NCI-H2029 (cell line): ENCODE measurements at regions not wholly inside any gene's neighbourhood (a gene's known extent, or its start where the extent isn't known, plus 50 kb on each side); places are given as distances from the start of the nearest gene placed in this dataset.
"Not testable (repeated sequence)": the region's sequence is repeated elsewhere in the genome, so short reads cannot be mapped to it uniquely, and the experiment has no call there.

Experiments
- DNase-seq: peaks from one replicate; lab custom pipeline; 2025; lab: John Stamatoyannopoulos, UW

- no peak for DNase-seq
These were observed 79.6 kb downstream of the INSIG1 start for GRCh38 chr7:155377071-155377837.

GRCh38 chr7:155377838-155378579, 79.9 kb upstream of the EN2 start:
- no peak for DNase-seq

- DNase-seq: no peak
These were observed 79.4 kb upstream of the EN2 start for GRCh38 chr7:155378580-155378934.

- DNase-seq: no peak
These were observed 78.7 kb upstream of the EN2 start for GRCh38 chr7:155378959-155379871.

- DNase-seq: peak; percentile 49
These were observed 77.6 kb upstream of the EN2 start for GRCh38 chr7:155380221-155380861.

DNA sequence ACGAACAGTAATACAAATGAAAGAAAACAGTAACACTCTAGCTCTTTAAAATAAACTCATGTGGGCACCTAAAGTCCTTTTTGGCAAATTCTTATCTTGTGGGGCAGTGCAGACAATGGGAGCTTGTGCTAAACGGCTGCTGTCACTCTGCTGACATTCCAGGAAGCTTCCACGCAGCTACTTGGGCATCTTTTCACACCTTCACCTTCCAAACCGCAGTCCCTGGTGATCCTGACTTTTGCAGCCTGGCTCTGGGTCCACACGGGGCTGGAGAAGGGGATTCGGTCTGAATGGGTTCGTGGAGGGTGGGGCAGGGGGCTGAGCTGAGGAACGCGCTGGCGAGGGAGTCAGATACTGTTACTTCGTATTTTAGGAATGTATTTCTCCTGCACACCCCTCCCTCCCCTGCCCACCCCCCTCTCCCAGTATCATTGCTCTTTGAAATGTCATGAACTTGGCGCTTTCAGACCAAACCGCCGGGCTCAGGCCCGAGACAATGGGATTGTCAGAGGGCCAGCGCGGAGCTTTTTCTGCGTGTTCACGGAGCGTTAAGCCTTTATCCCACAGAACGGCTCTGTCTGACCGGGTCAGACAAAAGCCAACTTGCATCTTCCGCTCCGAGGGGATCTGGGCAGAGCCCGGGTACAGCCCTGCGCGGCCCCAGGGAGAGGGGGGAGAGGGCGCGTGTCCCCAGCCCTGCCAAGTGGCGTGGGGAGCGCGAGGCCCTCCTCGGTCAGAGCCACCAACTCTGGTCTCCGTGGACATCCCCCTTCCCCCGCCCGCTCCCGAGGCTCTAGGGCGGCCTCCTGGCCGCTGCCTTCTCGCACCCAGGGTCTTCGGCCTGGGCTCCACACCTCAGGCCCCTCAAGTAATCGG, 76.7 kb upstream of the EN2 start:
- DNase-seq: no peak

DNA sequence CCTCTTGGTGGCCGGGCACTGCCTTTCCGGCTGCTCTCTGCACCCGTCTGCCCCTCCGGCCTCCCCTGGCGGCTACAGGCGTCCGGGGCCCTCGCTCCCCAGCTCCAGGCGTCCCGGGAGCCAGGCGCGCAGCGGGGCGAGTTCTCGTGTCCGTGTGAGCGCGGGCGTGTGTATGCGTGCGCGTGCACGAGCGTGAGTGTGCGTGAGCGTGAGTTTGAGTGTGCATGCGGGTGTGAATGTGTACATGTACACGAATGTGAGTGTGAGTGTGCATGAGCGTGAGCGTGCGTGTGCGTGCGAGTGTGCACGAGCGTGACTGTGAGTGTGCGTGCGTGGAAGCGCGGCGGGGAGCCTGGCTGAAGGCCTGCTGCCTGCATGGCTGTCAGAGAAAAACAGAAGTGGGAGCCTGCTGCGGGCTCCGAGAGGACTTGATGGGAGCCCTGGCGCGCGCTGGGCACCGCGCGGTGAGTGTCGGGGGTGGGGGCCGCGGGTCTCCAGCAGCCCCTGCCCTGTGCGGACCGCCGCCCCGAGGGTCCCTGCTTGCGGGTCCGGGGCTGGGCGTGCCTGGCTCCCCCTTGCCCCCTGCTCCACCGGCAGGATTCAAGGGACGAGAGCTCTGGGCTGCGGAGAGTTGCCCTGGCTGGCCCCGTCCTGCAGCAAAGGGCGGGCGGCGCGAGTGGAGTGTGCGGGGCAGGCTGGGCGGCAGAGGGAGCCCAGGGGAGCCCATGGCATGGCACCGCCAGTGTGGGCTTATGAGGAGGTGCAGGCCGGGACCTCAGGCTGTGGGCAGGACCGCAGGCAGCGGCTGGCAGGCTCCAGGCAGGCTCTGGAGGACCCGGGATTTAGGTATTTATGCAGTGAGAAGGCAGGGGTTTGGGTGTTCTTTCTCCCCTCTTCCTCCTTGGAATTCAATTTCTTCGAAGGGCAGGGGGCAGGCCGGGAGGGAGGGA, 75.8 kb upstream of the EN2 start:
- DNase-seq: no peak

GRCh38 chr7:155382802-155383171, 75.1 kb upstream of the EN2 start:
- DNase-seq: no peak

DNA sequence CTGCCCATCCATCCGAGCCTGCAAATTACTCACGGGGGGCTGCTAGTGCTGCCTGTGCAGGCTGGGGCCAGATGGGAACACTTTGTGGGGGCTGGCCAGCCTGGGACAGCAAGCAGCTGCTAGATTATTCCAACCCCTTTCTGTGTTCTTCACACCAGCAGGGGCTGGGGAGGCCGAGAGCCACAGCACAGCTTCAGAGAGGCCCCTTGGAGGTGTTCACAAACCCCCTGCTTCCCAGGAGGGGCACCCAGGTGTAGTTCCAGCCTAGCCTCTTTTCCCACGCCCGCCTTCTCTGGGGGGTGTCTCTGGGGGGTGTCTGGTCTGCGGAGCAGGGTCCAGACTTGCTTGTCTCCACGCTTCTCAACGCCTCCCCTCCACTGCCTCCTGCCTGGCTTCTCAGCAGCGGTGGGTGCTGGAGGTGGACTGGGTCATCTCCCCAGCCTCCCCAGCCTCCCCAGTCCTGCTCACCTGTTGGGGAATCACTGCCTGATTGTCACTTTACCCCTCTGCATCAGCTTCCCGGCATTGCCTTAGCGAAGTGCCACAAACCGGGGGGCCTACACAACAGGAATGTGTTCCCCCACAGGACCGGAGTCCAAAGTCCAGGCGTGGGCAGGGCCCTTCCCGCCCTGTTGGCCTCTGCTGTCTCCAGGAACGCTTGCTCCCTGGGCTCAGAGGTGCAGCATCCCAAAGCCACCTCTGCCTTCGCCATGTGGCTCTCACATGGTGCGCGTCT, 74.0 kb upstream of the EN2 start:
- DNase-seq: no peak

DNA sequence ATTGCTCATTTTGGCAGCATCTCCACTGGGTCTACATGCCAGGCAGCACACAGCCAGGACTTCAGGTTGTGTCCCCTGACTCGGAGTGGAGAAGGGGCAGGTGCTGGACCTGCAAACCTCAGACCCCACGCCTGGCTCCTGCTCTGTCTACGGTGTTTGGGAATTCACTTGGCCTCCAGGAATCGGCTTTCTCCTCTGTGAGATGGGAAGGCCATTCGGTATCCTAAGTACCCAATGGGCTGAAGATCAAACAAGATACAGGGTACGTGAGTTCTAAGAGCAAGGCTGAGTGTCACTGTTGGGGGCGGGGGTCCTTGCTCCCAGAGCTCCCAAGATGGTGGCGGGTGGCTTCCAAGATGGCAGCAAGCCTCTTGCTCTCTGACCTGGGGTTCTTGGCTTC, 73.2 kb upstream of the EN2 start:
- DNase-seq: no peak

DNA sequence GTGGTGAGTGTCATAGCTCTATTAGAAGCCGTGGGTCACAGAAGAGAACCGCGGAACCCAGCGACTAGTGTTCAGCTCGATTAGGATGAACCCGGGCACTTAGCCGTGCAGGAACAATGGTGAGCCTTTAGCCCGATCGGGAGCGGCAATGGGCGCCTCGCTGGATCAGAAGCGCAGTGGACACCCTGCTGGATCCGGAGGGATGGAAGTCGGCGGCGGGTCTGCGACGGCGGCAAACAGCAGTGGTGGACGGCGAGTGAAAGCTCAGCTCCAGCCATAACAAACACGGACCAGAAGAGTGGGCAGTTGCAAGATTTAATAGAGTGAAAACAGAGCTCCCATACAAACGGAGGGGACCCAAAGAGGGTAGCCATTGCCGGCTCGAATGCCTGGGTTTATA, 72.7 kb upstream of the EN2 start:
- DNase-seq: not testable (repeated sequence)

GRCh38 chr7:155386608-155387007, 71.3 kb upstream of the EN2 start:
- no peak for DNase-seq

DNA sequence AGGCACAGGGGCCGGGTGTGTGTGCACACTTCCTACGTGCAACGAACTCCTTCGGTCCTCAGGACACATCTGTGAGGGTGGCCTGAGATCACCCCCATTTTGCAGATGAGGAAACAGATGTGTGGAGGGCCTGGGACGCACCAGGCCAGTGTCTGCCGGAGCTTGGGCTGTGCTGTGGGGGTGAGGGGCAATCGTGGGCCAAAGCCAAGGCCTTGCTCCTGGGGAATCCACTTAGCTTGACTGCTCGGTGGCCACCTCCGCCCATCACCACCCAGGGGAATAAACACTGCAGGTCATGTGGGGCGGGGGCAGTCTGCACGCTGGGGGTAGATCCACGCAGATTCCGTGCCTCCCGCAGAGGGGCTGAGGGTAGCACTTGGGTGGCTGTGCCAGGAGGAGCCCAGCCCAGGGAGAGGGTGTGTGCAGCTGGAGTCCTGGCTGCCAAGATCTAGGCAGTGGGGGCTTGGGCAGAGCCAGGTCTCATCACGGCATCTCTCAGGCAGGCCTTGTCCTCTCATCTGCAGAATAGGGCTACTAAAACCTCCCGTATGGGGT, 70.8 kb upstream of the EN2 start:
- DNase-seq: no peak

GRCh38 chr7:155388561-155388960, 69.4 kb upstream of the EN2 start:
- no peak for DNase-seq

GRCh38 chr7:155391414-155391813, 66.5 kb upstream of the EN2 start:
- DNase-seq: no peak

GRCh38 chr7:155392726-155393570, 65.0 kb upstream of the EN2 start:
- no peak for DNase-seq

DNA sequence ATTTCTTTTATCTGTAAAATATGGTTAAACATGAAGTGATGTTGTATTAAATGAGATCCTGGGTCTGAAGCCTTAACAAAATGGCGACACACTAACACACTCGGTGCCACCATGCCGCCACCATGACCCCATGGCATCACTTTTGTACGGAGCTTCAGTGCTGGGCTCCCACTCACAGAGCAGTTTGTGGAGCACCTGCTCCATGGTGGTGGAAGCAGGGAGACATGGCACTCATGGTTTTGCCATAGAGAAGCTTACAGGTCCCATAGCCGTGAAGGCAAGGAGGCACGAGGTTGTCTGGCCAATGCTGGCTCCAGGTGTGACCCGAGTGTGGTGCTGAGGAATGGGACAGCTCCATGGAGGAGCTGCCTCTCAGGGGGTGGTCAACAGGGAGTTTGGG, 63.5 kb upstream of the EN2 start:
- DNase-seq: no peak

GRCh38 chr7:155395176-155395797, 62.6 kb upstream of the EN2 start:
- DNase-seq: no peak
